Cerebellar cortex (tissue), 1 donor: ENCODE measurements at regions not wholly inside any gene's neighbourhood (a gene's known extent, or its start where the extent isn't known, plus 50 kb on each side); places are given as distances from the start of the nearest gene placed in this dataset.
"Not testable (repeated sequence)": the region's sequence is repeated elsewhere in the genome, so short reads cannot be mapped to it uniquely, and the experiment has no call there.

Experiments
- DNase-seq: peaks from one replicate; pipeline ENCODE4 v3.0.0-alpha.2; 2015; ENCODE audit warnings: low spot score

DNA sequence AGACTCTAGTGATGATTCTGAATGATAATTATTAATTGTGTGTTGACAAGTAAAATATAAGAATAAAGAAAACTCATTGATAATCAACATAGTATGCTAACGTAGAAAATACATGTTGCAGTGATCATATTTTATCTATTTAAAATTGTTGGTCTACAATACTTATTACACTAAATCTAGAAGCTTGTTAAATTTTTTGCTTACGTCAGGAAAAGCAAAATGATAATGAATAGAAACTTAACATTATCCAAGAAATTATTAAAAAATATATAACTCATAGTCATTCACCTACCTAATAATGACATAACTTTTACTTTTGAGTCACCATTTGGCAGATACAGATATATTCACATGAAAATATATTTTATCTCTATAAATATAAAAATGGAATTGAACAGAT, 984.1 kb downstream of the PLOD2 start:
- no peak for DNase-seq

GRCh38 chr3:145177828-145178227, 983.2 kb downstream of the PLOD2 start:
- no peak for DNase-seq

DNA sequence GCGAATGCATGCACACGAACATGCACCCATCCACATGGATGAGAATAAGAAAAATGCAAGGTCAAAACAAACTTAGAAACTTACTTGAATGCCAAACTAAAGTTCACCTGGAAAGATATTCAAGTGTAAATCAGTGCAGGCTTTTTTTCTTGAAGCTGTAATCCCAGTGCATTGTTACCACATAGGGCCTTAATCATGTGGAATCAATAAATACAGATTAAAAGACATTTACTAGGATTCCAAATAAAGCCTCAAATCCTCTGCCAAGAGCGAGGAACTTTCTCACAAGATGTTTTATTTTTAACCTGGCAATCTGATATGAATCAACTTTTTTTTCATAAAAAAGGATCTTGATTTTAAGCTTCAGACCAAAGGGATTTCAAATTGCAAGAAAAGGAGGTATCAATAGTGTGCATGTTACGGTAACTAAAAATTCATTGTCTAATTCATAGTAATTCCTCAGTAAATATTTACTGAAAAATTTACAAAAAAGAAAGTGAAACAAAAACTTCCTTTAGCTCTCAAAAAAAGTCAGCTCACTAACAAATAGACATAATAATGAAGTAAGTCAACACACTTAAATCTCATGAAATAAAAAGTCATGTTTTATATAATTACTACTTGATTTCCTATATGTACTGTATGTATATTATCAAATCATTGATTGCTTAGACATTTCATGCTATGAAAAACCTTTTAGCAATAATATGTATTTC, 978.6 kb downstream of the PLOD2 start:
- DNase-seq, result no peak

GRCh38 chr3:145183261-145183660, 977.7 kb downstream of the PLOD2 start:
- no peak for DNase-seq

DNA sequence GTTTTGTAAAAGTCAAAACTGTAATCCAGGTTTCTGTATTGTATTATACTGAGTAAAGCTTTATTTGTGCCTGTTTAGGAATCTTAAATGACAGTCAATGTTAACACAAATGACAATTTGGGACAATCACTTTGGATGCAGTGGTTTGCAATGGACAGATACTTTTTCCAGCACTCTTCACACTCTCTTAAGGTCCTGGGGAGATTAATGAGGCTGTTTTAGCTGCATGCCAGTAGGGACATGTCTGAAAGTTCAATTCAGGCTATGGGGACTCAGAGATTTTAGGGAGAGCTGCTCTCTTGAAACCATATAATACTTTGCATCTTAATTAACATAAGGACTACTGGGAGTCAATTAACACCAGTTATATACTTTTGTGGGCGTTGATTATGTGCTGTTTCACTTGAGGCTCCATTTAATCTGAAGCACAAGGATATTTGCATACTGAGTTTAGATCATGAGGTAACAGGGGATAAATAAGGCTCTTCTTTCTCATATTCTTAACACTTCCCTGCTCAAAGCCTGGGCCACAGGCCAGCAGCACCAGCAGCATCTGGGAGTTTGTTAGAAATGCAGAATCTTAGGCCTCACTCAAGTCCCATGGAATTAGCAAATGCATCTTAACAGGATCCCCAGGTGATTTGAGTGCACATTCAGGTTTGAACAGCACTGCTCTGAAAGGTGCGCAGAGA, 972.8 kb downstream of the PLOD2 start:
- DNase-seq, result no peak

DNA sequence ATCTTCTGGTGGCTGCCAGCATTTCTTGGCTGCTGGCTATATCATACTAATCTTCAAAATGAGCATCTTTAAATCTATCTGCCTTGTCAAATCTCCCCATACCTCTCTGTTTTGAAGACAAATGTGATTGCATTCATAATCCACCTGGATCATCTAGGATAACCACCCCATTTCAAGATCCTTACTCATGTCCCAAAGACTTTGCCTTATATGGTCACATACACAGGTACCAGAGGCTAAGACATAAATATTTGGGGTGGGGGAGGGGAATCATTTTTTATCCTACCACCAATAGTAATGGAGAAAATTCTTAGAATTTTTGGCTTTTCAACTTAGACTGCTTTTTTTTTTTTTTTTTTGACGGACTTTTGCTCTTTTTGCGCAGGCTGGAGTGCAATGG, 970.8 kb downstream of the PLOD2 start:
- no peak for DNase-seq

GRCh38 chr3:145190761-145191160, 970.2 kb downstream of the PLOD2 start:
- DNase-seq, result no peak

GRCh38 chr3:145191543-145191942, 969.4 kb downstream of the PLOD2 start:
- no peak for DNase-seq

DNA sequence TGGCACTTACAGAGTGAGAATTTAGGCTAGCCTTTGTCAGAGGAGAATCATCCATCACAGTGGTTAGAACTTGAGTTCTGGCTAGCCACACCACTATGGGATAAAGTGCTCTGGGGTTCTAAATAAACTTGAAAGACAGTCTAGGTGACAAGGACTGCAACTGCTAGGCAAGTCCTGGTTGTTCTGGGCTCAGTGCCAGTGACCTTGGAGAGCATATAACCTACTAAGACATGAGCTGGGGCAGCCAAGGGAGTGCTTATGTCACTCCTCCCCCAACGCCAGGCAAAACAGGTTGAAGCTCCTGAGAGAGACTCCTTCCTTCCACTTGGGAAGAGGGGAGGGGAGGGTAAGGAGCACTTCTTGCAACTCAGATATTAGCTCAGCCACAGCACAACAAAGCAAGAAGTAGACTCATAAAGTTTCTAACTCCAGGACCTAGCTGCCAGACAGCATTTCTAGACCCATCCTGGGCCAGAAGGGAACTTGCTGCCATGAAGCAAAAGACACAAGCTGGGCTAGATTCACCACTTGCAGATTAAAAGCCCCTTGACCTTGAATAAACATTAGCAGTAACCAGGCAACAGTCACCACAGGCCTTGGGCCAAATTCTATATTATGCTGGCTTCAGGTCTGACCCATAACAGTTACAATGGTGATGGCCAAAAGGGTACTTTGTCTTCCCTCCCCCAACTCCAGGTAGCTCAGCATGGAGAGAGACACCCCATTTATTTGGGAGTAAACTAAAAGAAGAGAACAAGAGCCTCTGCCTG, 963.7 kb downstream of the PLOD2 start:
- no peak for DNase-seq

DNA sequence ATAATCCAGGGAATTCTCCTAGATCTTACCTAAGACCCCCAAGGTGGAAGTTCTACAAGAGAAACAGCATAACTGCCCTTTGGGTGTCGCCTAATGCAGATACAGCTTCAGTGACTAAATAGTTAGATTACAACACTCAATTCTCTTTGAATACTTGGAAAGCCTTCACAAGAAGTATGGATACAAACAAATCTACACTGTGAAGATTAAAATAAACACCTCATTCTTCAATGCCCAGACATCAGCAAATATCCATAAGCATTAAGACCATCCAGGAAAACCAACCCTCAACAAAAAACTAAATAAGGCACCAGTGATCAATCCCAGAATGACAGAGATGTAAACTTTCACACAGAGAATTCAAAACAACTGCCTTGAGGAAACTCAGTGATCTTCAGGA, 963.2 kb downstream of the PLOD2 start:
- no peak for DNase-seq

DNA sequence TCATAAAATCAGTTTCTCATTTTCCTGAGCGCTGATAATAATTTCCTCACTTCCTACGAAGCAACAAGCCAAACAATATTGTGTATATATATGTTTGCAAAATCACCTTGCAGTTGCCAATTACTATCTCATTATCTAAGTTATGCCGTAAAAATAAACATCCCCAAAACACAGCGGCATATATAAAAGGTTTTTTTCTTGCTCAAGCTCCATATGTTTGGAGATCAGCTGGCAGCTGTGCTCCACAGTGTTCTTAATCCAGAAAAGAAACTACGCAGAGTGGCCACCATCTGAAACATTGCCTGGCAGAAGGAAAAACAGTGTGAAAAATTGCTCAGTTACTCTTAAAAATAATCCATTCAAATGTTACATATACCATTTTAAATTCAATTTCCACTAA, 951.4 kb downstream of the PLOD2 start:
- DNase-seq, result no peak

GRCh38 chr3:145219355-145220235, 941.4 kb downstream of the PLOD2 start:
- DNase-seq, result peak; percentile 4

- no peak for DNase-seq
Measured at GRCh38 chr3:145224886-145225285, 936.1 kb downstream of the PLOD2 start.

GRCh38 chr3:145243875-145244274, 917.1 kb downstream of the PLOD2 start:
- DNase-seq, result no peak

DNA sequence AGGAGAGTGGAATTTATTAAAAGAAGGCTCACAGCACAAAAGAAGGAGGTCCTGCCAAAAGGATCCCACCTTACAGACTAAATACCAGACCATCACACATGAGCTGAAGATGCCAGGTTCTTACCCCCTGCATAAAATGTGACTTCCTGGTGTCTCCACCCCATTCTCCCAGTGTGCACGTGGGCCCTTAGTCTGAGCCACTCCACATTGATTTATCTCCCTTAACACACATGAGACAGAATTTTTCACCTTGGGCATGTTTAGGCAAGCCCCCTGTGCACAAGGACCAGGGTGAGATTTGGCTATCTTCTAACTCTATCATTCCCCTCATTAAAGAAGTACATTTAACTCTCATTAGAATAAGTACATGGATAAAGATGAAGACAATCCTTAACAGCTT, 916.7 kb downstream of the PLOD2 start:
- no peak for DNase-seq

DNA sequence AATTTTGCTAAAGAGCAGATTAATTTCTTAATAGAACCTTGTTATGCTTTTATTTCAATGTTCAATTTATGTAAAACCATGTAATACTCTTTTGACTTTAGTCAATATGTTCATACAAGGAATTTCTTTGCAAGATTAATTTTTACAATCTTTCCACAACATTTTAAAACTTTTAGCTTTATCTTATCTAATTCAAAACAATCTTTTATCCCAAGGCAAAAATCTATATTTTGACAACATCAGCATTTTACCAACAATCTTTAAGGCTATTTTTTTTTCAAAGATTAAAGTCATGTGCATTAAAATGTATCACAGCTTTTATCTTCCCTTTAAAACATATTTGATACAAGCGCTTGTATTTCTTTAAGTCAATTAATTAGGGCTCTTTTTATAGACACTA, 914.7 kb downstream of the PLOD2 start:
- no peak for DNase-seq

- DNase-seq, result no peak
Measured at GRCh38 chr3:145248928-145249327, 912.1 kb downstream of the PLOD2 start.

DNA sequence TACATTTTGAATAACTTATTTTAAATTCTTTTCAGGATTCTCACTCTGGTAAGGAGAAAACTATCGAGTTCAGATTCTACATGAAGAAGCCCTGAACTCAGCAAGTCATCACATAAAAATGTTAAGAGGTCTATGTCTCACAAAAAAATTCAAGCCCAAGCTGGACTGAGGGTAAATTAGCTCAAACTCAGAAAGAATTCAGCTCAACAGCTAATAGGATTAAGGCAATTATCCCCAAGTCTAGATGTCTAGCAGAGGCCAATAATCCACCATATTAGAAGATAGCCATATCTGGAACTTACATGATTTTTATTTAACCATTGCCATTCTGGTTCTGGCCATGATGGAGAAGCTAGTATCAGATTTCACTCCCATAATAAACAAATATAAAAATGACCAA, 909.7 kb downstream of the PLOD2 start:
- no peak for DNase-seq

DNA sequence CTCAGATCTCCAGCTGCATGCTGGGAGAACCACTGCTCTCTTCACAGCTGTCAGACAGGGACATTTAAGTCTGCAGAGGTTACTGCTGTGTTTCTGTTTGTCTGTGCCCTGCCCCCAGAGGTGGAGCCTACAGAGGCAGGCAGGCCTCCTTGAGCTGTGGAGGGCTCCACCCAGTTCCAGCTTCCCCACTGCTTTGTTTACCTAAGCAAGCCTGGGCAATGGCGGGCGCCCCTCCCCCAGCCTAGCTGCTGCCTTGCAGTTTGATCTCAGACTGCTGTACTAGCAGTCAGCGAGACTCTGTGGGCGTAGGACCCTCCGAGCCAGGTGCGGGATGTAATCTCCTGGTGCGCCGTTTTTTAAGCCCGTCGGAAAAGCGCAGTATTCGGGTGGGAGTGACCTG, 903.0 kb downstream of the PLOD2 start:
- DNase-seq, result not testable (repeated sequence)

DNA sequence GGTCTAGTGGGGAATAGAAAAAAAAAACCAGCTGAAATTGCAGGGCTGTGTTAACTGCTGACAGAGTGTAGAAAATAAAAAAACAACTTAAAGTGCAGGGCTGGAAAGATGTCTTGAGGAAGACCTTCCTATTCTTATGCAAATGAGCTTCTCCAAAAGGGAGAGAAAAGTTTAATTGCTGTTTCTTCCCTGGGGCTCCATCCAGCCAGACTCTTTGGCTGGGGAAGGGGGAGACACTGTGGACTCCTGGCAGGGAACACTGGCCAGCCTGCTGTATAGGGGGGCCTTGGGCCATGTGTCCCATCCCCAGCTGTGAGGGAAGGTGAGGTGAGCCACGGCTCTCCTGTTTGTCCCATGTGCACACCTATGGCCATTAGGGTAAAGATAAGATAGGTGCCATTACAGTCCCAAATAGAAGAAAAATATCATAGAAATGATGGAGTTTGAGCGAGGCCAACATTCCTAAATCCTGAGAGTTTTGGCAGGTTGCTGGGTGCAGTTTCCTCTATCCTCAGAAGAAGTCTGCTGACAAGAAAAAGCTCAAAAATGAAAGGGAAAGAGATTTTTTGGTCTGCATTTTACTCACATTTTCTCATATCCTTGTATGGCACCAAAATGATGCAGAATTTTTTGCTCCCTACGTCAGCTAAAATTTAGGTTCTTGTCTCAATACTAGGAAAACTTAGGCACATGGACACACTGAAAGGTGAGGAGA, 901.7 kb downstream of the PLOD2 start:
- no peak for DNase-seq

DNA sequence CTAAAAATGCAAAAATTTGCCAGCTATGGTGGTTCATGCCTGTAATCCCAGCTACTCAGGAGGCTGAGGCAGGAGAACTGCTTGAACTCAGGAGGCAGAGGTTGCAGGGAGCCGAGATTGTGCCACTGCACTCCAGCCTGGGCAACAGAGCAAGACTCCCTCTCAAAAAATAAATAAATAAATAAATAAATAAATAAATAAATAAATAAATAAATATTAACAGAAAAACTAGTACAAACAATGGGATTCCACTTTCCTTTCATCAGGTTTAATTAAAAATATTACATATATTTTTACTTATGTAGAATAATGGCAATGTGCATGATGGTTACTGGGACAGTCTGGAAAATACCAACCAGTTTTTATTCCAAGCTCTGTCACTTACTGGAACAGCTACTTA, 897.5 kb downstream of the PLOD2 start:
- not testable (repeated sequence) for DNase-seq
